ENCODE measurements at regions not wholly inside any gene's neighbourhood (a gene's known extent, or its start where the extent isn't known, plus 50 kb on each side); places are given as distances from the start of the nearest gene placed in this dataset.

DNA sequence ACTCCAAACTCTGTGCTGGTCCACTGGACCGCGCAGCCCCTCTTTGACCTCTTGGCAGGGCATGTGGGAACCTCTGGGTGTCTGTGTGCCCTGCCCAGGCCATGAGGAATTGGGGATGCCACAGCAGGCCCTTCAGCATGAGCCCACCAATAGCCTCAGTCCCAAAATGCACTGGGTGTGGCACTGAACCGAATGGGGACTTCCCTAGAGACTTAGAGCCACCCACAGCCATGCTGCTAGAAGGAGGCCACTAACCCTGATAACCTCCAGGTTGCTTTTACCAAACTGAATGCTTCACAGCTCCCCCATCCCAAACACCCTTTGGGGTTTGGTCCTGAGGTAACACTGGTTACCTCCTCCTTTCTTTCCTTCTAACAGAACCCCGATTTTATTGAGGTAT is 302.7 kb downstream of the PIK3R1 start:
- TF ChIP-seq, protein P1, sequence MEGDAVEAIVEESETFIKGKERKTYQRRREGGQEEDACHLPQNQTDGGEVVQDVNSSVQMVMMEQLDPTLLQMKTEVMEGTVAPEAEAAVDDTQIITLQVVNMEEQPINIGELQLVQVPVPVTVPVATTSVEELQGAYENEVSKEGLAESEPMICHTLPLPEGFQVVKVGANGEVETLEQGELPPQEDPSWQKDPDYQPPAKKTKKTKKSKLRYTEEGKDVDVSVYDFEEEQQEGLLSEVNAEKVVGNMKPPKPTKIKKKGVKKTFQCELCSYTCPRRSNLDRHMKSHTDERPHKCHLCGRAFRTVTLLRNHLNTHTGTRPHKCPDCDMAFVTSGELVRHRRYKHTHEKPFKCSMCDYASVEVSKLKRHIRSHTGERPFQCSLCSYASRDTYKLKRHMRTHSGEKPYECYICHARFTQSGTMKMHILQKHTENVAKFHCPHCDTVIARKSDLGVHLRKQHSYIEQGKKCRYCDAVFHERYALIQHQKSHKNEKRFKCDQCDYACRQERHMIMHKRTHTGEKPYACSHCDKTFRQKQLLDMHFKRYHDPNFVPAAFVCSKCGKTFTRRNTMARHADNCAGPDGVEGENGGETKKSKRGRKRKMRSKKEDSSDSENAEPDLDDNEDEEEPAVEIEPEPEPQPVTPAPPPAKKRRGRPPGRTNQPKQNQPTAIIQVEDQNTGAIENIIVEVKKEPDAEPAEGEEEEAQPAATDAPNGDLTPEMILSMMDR (IDR thresholded peaks at IDR 0.05), result no peak
- TF ChIP-seq ZFX (IDR thresholded peaks at IDR 0.05; ENCODE audit: borderline replicate concordance), result no peak
